Fibroblast of lung (primary cell): ENCODE measurements at regions not wholly inside any gene's neighbourhood (a gene's known extent, or its start where the extent isn't known, plus 50 kb on each side); places are given as distances from the start of the nearest gene placed in this dataset.

Source experiments
- DNase-seq, 2 donors: peaks; one replicate each; pipeline versions ENCODE4 v3.0.0 to v3.0.0-alpha.2; 2010; ENCODE audit warnings: low read depth in 2 of 2
- H2AFZ ChIP-seq: 2 replicates; pipeline ENCODE4 v1.5.1; 2012; ENCODE audit warnings: low read length, control low read depth, inconsistent platforms
- H3K27ac ChIP-seq: 2 replicates; pipeline ENCODE4 v1.5.1; 2011; ENCODE audit warnings: low read length, control low read depth; ENCODE audit not compliant: insufficient read depth
- H3K27me3 ChIP-seq: 2 replicates; pipeline ENCODE4 v1.5.1; 2011; ENCODE audit warnings: mild to moderate bottlenecking, low read length; ENCODE audit not compliant: control insufficient read depth, insufficient read depth
- H3K36me3 ChIP-seq: 2 replicates; pipeline ENCODE4 v1.5.1; 2011; ENCODE audit warnings: low read length; ENCODE audit not compliant: control insufficient read depth, insufficient read depth
- H3K4me1 ChIP-seq: 2 replicates; pipeline ENCODE4 v1.5.1; 2011; ENCODE audit warnings: low read length; ENCODE audit not compliant: control insufficient read depth, insufficient read depth; ENCODE audit errors: extremely low read depth
- H3K4me2 ChIP-seq: 2 replicates; pipeline ENCODE4 v1.5.1; 2011; ENCODE audit warnings: low read length, control low read depth; ENCODE audit not compliant: insufficient read depth; ENCODE audit errors: extremely low read depth
- H3K4me3 ChIP-seq, 4 experiments: fragments of 200-600 bp in 1 of 4; sonication (generic) in 1 of 4; replicated peaks in 1 of 4; 2 replicates each; pipeline ENCODE4 v1.5.1; 2011 to 2016; ENCODE audit warnings: low read length in 4 of 4, low read depth in 3 of 4, mild to moderate bottlenecking in 3 of 4, control low read depth in 2 of 4, inconsistent platforms in 1 of 4, mixed read lengths in 1 of 4; ENCODE audit not compliant: insufficient read depth in 1 of 4; ENCODE audit errors: control extremely low read depth in 1 of 4
- H3K79me2 ChIP-seq: 2 replicates; pipeline ENCODE4 v1.5.1; 2012; ENCODE audit warnings: mild to moderate bottlenecking, low read length, inconsistent platforms; ENCODE audit not compliant: control insufficient read depth, insufficient read depth
- H3K9ac ChIP-seq: 2 replicates; pipeline ENCODE4 v1.5.1; 2011; ENCODE audit warnings: mild to moderate bottlenecking, low read length, control low read depth; ENCODE audit not compliant: insufficient read depth
- H3K9me3 ChIP-seq: 2 replicates; pipeline ENCODE4 v1.5.1; 2012; ENCODE audit warnings: low read depth, low read length; ENCODE audit not compliant: control insufficient read depth, insufficient read depth
- H4K20me1 ChIP-seq: 2 replicates; pipeline ENCODE4 v1.5.1; 2011; ENCODE audit warnings: low read length; ENCODE audit not compliant: control insufficient read depth, insufficient read depth; ENCODE audit errors: extremely low read depth
- CTCF ChIP-seq, 2 donors: IDR thresholded peaks in 1 of 2; conservative IDR thresholded peaks in 1 of 2; 1 replicate in 1 of 2; 2 replicates in 1 of 2; pipeline ENCODE4 v1.5.1; 2011 to 2012; ENCODE audit warnings: low read length in 2 of 2, control low read depth in 1 of 2, inconsistent platforms in 1 of 2, low read depth in 1 of 2, mild to moderate bottlenecking in 1 of 2
- EZH2 ChIP-seq: IDR thresholded peaks from 2 replicates; pipeline ENCODE4 v1.5.1; 2012; ENCODE audit warnings: low read length, control low read depth, mild to moderate bottlenecking; ENCODE audit errors: missing control alignments

- H3K4me2 ChIP-seq = no peak overlapping the region
- no peak overlapping the region for H3K4me3 ChIP-seq
- no peaks in the 10 kb centered on the region for H3K36me3 ChIP-seq
- no peaks in the 10 kb centered on the region for H3K4me1 ChIP-seq
- no peak overlapping the region for H2AFZ ChIP-seq
- no peaks in the 10 kb centered on the region for H3K9me3 ChIP-seq
- no peak overlapping the region for H3K9ac ChIP-seq
- H3K27me3 ChIP-seq = no peaks in the 10 kb centered on the region
- H4K20me1 ChIP-seq = no peaks in the 10 kb centered on the region
- no peak for DNase-seq
- TF ChIP-seq EZH2 (no peak), CTCF (conservative IDR thresholded peaks at IDR 0.05 in 1 of 2, IDR thresholded peaks at IDR 0.05 in 1 of 2; ENCODE audit: low read depth in 1 of 2, low read length in 2 of 2) (no peak)
- no peaks in the 10 kb centered on the region for H3K79me2 ChIP-seq
- no peak overlapping the region for H3K27ac ChIP-seq
Observed at GRCh38 chr4:11518754-11519153, 90.1 kb upstream of the HS3ST1 start.

- Histone ChIP-seq H4K20me1 (no peaks in the 10 kb centered on the region), H3K36me3 (no peaks in the 10 kb centered on the region), H3K4me3 (no peak overlapping the region), H3K79me2 (no peaks in the 10 kb centered on the region), H3K9ac (no peak overlapping the region), H3K27me3 (no peaks in the 10 kb centered on the region), H3K27ac (no peak overlapping the region), H2AFZ (no peak overlapping the region), H3K9me3 (no peaks in the 10 kb centered on the region), H3K4me2 (no peak overlapping the region), H3K4me1 (no peaks in the 10 kb centered on the region)
- TF ChIP-seq CTCF (conservative IDR thresholded peaks at IDR 0.05 in 1 of 2, IDR thresholded peaks at IDR 0.05 in 1 of 2; ENCODE audit: low read depth in 1 of 2, low read length in 2 of 2) (no peak), EZH2 (no peak)
- DNase-seq = no peak
Observed at GRCh38 chr4:11514779-11515419, 86.2 kb upstream of the HS3ST1 start.

- Histone ChIP-seq H3K27me3 (no peaks in the 10 kb centered on the region), H3K79me2 (no peaks in the 10 kb centered on the region), H3K4me2 (no peak overlapping the region), H3K27ac (no peak overlapping the region), H4K20me1 (no peaks in the 10 kb centered on the region), H3K4me1 (no peaks in the 10 kb centered on the region), H2AFZ (no peak overlapping the region), H3K4me3 (no peak overlapping the region), H3K36me3 (no peaks in the 10 kb centered on the region), H3K9me3 (no peaks in the 10 kb centered on the region), H3K9ac (no peak overlapping the region)
- DNase-seq = no peak
- TF ChIP-seq EZH2 (no peak), CTCF (conservative IDR thresholded peaks at IDR 0.05 in 1 of 2, IDR thresholded peaks at IDR 0.05 in 1 of 2; ENCODE audit: low read depth in 1 of 2, low read length in 2 of 2) (no peak)
Observed at GRCh38 chr4:11514003-11514402, 85.3 kb upstream of the HS3ST1 start.
